ENCODE measurements at regions not wholly inside any gene's neighbourhood (a gene's known extent, or its start where the extent isn't known, plus 50 kb on each side); places are given as distances from the start of the nearest gene placed in this dataset.

- Histone ChIP-seq H3F3A (ENCODE audit: insufficient read depth) (no peaks in the 10 kb centered on the region), H3K27ac (no peak overlapping the region), H4K20me1 (ENCODE audit: insufficient read depth) (no peaks in the 10 kb centered on the region), H3K9ac (no peak overlapping the region), H3K9me3 (ENCODE audit: low read depth) (no peaks in the 10 kb centered on the region), H3K4me2 (ENCODE audit: unreplicated experiment) (peak overlapping the region; percentile 54), H3K4me3 (peak overlapping the region; percentile 47), H3K9me2 (ENCODE audit: insufficient read depth) (no peaks in the 10 kb centered on the region), H3K27me3 (replicated peaks; ENCODE audit: insufficient read depth) (peaks cover 33% of the 10 kb centered on the region), H3K79me2 (ENCODE audit: insufficient read depth) (no peaks in the 10 kb centered on the region), H3K36me3 (ENCODE audit: low read depth) (no peaks in the 10 kb centered on the region), H2AFZ (peak overlapping the region; percentile 1; the same call in 1 of the 2 replicates), H3K4me1 (ENCODE audit: insufficient read depth) (no peaks in the 10 kb centered on the region)
- 19 to 20% methylated on average over 13 of the region's 13 CpGs for WGBS, 2 experiments (ENCODE audit: low coverage in 1 of 2, low lambda C conversion rate in 2 of 2, missing lambda C conversion rate in 2 of 2)
- peak; percentile 29 for DNase-seq
- no peak for TF ChIP-seq EZH2phosphoT487 (IDR thresholded peaks at IDR 0.05; ENCODE audit: insufficient read depth, low read depth)
- no peak for TF ChIP-seq EZH2 (IDR thresholded peaks at IDR 0.05; ENCODE audit: insufficient read depth, poor library complexity, severe bottlenecking)
- in situ Hi-C loops (cut with MboI) = no loop called here
Measured at GRCh38 chr5:159864885-159865691, 51.2 kb upstream of the ADRA1B start.

GRCh38 chr5:159866093-159866492 is 50.2 kb upstream of the ADRA1B start:
- H3K4me3 ChIP-seq = no peak overlapping the region
- 95 to 96% methylated on average over 5 of the region's 5 CpGs for WGBS, 2 experiments (ENCODE audit: low coverage in 1 of 2, low lambda C conversion rate in 2 of 2, missing lambda C conversion rate in 2 of 2)
- no peak for TF ChIP-seq EZH2 (IDR thresholded peaks at IDR 0.05; ENCODE audit: insufficient read depth, poor library complexity, severe bottlenecking)
- no peak for TF ChIP-seq EZH2phosphoT487 (IDR thresholded peaks at IDR 0.05; ENCODE audit: insufficient read depth, low read depth)
- no peak overlapping the region for H3K9ac ChIP-seq
- no peaks in the 10 kb centered on the region for H3K79me2 ChIP-seq (ENCODE audit: insufficient read depth)
- peaks cover 28% of the 10 kb centered on the region for H3K27me3 ChIP-seq (replicated peaks; ENCODE audit: insufficient read depth)
- DNase-seq = no peak
- H2AFZ ChIP-seq = no peak overlapping the region
- no peaks in the 10 kb centered on the region for H3K36me3 ChIP-seq (ENCODE audit: low read depth)
- no peak overlapping the region for H3K4me2 ChIP-seq (ENCODE audit: unreplicated experiment)
- no peaks in the 10 kb centered on the region for H4K20me1 ChIP-seq (ENCODE audit: insufficient read depth)
- no peaks in the 10 kb centered on the region for H3K9me2 ChIP-seq (ENCODE audit: insufficient read depth)
- no peaks in the 10 kb centered on the region for H3K9me3 ChIP-seq (ENCODE audit: low read depth)
- no peak overlapping the region for H3K27ac ChIP-seq
- in situ Hi-C loops (cut with MboI) = no loop called here
- no peaks in the 10 kb centered on the region for H3K4me1 ChIP-seq (ENCODE audit: insufficient read depth)
- H3F3A ChIP-seq (ENCODE audit: insufficient read depth) = no peaks in the 10 kb centered on the region

Data from GM23248 (cell line).